ENCODE measurements at regions not wholly inside any gene's neighbourhood (a gene's known extent, or its start where the extent isn't known, plus 50 kb on each side); places are given as distances from the start of the nearest gene placed in this dataset.
"Not testable (repeated sequence)": the region's sequence is repeated elsewhere in the genome, so short reads cannot be mapped to it uniquely, and the experiment has no call there.

DNA sequence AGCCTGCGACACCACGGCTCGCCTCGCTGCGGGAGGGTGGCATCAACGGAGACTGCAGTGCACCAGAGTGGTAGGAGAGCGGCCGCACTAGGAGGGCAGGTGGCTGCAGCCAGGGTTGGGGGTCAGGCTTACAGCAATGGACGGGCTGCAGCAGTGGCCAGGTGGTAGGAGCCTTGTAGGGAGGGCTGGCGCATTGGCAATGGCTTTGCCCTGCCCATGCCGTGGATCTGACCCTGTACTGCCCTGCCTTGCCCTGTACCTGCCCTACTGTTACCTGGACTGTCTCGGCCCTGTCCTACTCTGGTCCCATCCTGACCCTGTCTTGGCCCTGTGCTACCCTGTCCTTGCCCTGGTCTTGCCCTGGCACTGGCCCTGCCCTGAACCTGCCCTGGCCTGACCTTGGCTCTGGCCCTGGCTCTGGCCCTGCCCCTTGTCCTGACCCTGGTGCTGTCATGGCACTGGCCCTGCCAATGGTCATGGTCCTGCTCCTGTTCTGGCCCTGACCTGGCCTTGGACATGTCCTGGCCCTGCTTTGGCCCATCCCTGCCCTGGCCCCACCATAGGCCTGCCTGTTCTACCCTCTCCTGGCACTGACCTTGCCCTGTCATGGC, 240.0 kb downstream of the GOLGA6L6 start:
- H3F3A ChIP-seq (ENCODE audit: insufficient read depth, low read length); H3K4me3 ChIP-seq (ENCODE audit: low read depth, low read length, poor library complexity, severe bottlenecking); H3K27ac ChIP-seq (ENCODE audit: low read depth, low read length, poor library complexity, severe bottlenecking); H4K20me1 ChIP-seq (ENCODE audit: insufficient read depth, low read length); H3K4me2 ChIP-seq (ENCODE audit: low read length); H3K27me3 ChIP-seq (ENCODE audit: insufficient read depth, low read length); H3K9ac ChIP-seq (ENCODE audit: low read length); H2AFZ ChIP-seq (ENCODE audit: low read length); H3K79me2 ChIP-seq (ENCODE audit: insufficient read depth, low read length); H3K9me3 ChIP-seq (ENCODE audit: low read length); H3K9me2 ChIP-seq (ENCODE audit: low read depth, low read length); H3K36me3 ChIP-seq (ENCODE audit: insufficient read depth, low read length); H3K4me1 ChIP-seq (ENCODE audit: insufficient read depth, low read length, severe bottlenecking): not testable (repeated sequence)

DNA sequence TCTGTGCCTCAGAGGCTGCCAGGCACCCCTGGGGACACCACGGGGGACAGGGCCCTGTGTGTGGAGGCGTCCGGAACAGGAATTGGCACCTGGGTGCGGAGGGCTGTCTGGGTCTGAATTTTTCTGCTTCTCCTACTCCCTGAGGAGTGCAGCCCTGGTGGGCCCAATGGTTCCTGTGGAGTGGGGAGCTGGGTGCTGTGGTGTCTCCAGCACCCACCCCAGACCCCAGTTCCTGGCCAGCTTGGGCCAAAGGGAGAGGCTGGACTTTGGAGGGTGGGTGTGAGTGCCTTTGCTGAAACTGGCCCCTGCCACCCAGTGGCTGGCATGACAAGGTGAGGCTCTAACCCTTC, 240.6 kb downstream of the GOLGA6L6 start:
- not testable (repeated sequence) for H4K20me1 ChIP-seq (ENCODE audit: insufficient read depth, low read length); H3K27me3 ChIP-seq (ENCODE audit: insufficient read depth, low read length); H3K9me3 ChIP-seq (ENCODE audit: low read length); H3K36me3 ChIP-seq (ENCODE audit: insufficient read depth, low read length); H3K79me2 ChIP-seq (ENCODE audit: insufficient read depth, low read length); H3F3A ChIP-seq (ENCODE audit: insufficient read depth, low read length); H3K4me3 ChIP-seq (ENCODE audit: low read depth, low read length, poor library complexity, severe bottlenecking); H3K4me2 ChIP-seq (ENCODE audit: low read length); H3K9ac ChIP-seq (ENCODE audit: low read length); H3K4me1 ChIP-seq (ENCODE audit: insufficient read depth, low read length, severe bottlenecking); H3K9me2 ChIP-seq (ENCODE audit: low read depth, low read length); H2AFZ ChIP-seq (ENCODE audit: low read length); H3K27ac ChIP-seq (ENCODE audit: low read depth, low read length, poor library complexity, severe bottlenecking)

DNA sequence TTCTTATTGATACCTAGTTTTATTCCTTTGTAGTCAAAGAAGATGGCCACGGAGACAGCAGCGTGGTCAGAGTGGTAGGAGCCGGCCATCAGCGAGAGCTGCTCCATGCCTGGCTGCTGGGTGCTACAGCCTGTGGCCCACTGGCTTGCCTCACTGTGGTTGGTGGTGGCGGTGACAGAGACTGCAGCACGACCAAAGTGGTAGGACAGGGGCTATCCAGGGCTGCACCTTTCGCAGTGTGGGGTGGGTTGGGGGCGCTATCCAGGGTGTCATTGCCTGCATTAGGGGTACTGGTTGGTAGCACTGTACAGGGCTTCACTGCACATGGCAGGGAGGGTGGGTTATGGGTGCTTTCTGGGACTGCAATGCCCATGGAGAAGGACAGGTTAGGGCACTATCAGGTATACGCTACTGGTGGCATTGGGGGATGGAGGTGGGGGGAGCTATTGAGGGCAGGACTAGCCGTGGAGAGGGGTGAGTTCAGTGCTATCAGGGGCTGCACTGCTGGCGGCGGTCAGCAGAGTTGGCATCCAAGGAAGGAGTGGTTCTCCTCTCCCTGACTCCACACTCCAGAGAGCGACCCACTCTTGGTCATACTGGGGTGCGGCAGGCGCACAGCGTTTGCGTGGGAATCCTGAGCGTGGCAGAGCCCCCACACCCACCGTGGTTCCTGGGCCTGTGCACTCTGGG, 241.1 kb downstream of the GOLGA6L6 start:
- not testable (repeated sequence) for H3K9ac ChIP-seq (ENCODE audit: low read length); H4K20me1 ChIP-seq (ENCODE audit: insufficient read depth, low read length); H3K4me1 ChIP-seq (ENCODE audit: insufficient read depth, low read length, severe bottlenecking); H3K4me3 ChIP-seq (ENCODE audit: low read depth, low read length, poor library complexity, severe bottlenecking); H3K4me2 ChIP-seq (ENCODE audit: low read length); H3K9me3 ChIP-seq (ENCODE audit: low read length); H3K36me3 ChIP-seq (ENCODE audit: insufficient read depth, low read length); H3K79me2 ChIP-seq (ENCODE audit: insufficient read depth, low read length); H3K9me2 ChIP-seq (ENCODE audit: low read depth, low read length); H3K27ac ChIP-seq (ENCODE audit: low read depth, low read length, poor library complexity, severe bottlenecking); H2AFZ ChIP-seq (ENCODE audit: low read length); H3K27me3 ChIP-seq (ENCODE audit: insufficient read depth, low read length); H3F3A ChIP-seq (ENCODE audit: insufficient read depth, low read length)

DNA sequence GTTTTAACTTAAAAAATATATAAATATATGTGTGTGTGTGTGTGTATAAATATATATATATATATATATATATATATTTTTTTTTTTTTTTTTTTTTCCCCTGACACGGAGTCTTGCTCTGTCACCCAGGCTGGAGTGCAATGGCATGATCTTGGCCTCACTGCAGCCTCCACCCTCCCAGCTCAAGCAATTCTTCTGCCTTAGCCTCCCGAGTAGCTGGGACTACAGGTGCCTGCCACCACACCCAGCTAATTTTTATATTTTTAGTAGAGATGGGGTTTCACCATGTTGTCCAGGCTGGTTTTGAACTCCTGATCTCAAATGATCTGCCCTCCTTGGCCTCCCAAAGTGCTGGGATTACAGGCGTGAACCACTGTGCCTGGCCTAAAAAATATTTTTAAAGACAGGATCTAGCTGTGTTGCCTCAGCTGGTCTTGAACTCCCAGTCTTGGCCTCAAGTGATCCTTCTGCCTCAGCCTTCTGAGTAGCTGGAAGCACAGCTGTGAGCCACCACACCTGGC, 243.9 kb downstream of the GOLGA6L6 start:
- not testable (repeated sequence) for H3K9ac ChIP-seq (ENCODE audit: low read length); H3K36me3 ChIP-seq (ENCODE audit: insufficient read depth, low read length); H3K4me2 ChIP-seq (ENCODE audit: low read length); H3K27me3 ChIP-seq (ENCODE audit: insufficient read depth, low read length); H3K27ac ChIP-seq (ENCODE audit: low read depth, low read length, poor library complexity, severe bottlenecking); H3K79me2 ChIP-seq (ENCODE audit: insufficient read depth, low read length); H4K20me1 ChIP-seq (ENCODE audit: insufficient read depth, low read length); H3F3A ChIP-seq (ENCODE audit: insufficient read depth, low read length); H3K9me2 ChIP-seq (ENCODE audit: low read depth, low read length); H2AFZ ChIP-seq (ENCODE audit: low read length); H3K9me3 ChIP-seq (ENCODE audit: low read length); H3K4me3 ChIP-seq (ENCODE audit: low read depth, low read length, poor library complexity, severe bottlenecking); H3K4me1 ChIP-seq (ENCODE audit: insufficient read depth, low read length, severe bottlenecking)

DNA sequence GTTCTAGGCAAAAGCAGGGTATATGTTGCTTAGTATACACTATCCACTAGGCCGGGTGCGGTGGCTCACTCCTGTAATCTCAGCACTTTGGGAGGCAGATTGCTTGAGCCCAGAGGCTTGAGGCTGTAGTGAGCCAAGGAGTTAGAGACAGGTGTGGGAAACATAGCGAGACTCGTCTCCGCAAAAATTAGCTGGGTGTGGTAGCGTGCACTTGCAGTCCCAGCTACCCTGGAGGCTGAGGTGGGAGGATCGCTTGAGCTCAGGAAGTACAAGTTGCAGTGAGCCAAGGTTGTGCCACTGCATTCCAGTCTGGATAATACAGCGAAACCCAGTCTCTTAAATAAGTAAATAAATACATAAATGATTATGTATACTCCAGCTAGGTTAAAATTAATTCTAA, 245.3 kb downstream of the GOLGA6L6 start:
- H3F3A ChIP-seq (ENCODE audit: insufficient read depth, low read length); H3K9me2 ChIP-seq (ENCODE audit: low read depth, low read length); H3K27me3 ChIP-seq (ENCODE audit: insufficient read depth, low read length): not testable (repeated sequence)

More for the DNA sequence above, 245.3 kb downstream of the GOLGA6L6 start:
- not testable (repeated sequence) for H3K9me3 ChIP-seq (ENCODE audit: low read length); H4K20me1 ChIP-seq (ENCODE audit: insufficient read depth, low read length); H2AFZ ChIP-seq (ENCODE audit: low read length); H3K4me3 ChIP-seq (ENCODE audit: low read depth, low read length, poor library complexity, severe bottlenecking); H3K79me2 ChIP-seq (ENCODE audit: insufficient read depth, low read length); H3K4me2 ChIP-seq (ENCODE audit: low read length); H3K36me3 ChIP-seq (ENCODE audit: insufficient read depth, low read length); H3K27ac ChIP-seq (ENCODE audit: low read depth, low read length, poor library complexity, severe bottlenecking); H3K9ac ChIP-seq (ENCODE audit: low read length); H3K4me1 ChIP-seq (ENCODE audit: insufficient read depth, low read length, severe bottlenecking)
